Peyer's patch (tissue), 4 donors: ENCODE measurements at regions not wholly inside any gene's neighbourhood (a gene's known extent, or its start where the extent isn't known, plus 50 kb on each side); places are given as distances from the start of the nearest gene placed in this dataset.

Experiments used
- CTCF ChIP-seq, 6 experiments: fragments of 450-650 bp in 4 of 6; fragments of 200-600 bp in 2 of 6; sonication (generic) in 1 of 6; IDR thresholded peaks; one replicate each; pipeline ENCODE4 v1.5.1; 2017 to 2019; ENCODE audit warnings: antibody characterized with exemption in 6 of 6, mild to moderate bottlenecking in 3 of 6, moderate library complexity in 1 of 6
- POLR2A ChIP-seq, 2 donors: fragments of 450-650 bp; IDR thresholded peaks; one replicate each; pipeline ENCODE4 v1.5.1; 2017; ENCODE audit warnings: antibody characterized with exemption in 2 of 2, mild to moderate bottlenecking in 2 of 2, moderate library complexity in 2 of 2

- TF ChIP-seq CTCF (IDR thresholded peaks at IDR 0.05), result no peak
- no peak for TF ChIP-seq POLR2A (IDR thresholded peaks at IDR 0.05)
Observed at GRCh38 chr18:8893221-8893620, 187.9 kb downstream of the MTCL1 start.
